Stimulated activated CD4-positive, alpha-beta T cell treated with anti-CD3 and anti-CD28 coated beads, Interleukin-4, amount 100 ng/mL, for 1 hour (primary cell): ENCODE measurements at regions not wholly inside any gene's neighbourhood (a gene's known extent, or its start where the extent isn't known, plus 50 kb on each side); places are given as distances from the start of the nearest gene placed in this dataset.

Experiments used
- DNase-seq: peaks from one replicate; pipeline ENCODE4 v3.0.0-alpha.2; 2020

GRCh38 chr5:54927097-54927746, 58.2 kb downstream of the ESM1 start:
- DNase-seq: no peak

- DNase-seq: no peak
These were observed 60.9 kb downstream of the ESM1 start for GRCh38 chr5:54924487-54924886.

DNA sequence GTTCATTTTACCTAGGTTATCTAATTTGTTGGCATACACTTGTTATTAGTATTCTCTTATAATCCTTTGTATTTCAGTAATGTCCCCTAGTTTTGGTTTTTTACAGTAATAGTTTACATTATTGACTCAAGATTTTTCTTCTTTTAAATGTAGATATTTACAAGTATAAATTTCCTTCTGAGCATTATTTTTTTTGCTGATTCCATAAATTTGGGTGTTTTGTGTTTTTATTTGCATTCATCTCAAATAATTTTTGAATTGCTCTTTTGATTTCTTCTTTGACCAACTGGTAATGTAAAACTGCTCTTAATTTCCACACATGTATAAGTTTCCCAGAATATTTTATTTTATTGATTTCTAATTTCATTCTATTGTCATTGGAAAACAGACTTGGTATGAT, 68.1 kb downstream of the ESM1 start:
- DNase-seq: no peak

GRCh38 chr5:54915466-54916027, 69.8 kb downstream of the ESM1 start:
- no peak for DNase-seq

DNA sequence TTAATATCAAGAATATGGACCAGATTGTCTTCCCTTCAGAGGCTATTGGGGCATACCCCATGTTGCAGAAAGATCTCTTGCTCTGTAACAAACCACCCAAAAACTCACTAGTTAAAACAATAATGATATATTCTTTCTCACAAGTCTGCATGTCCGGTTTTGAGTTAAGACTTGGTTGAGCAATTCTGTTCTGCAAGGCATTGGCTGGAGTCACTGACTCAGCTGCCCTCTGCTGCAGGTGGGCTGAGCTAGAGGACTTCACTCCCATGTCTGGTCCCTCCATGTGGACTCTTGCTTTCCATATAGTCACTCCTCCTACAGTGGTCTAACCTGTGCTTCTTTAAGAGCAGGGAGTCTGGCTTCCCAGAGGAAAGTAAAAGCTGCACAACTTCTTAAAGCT, 73.4 kb downstream of the ESM1 start:
- no peak for DNase-seq

- DNase-seq: no peak
These were observed 75.2 kb downstream of the ESM1 start for GRCh38 chr5:54909911-54910870.

DNA sequence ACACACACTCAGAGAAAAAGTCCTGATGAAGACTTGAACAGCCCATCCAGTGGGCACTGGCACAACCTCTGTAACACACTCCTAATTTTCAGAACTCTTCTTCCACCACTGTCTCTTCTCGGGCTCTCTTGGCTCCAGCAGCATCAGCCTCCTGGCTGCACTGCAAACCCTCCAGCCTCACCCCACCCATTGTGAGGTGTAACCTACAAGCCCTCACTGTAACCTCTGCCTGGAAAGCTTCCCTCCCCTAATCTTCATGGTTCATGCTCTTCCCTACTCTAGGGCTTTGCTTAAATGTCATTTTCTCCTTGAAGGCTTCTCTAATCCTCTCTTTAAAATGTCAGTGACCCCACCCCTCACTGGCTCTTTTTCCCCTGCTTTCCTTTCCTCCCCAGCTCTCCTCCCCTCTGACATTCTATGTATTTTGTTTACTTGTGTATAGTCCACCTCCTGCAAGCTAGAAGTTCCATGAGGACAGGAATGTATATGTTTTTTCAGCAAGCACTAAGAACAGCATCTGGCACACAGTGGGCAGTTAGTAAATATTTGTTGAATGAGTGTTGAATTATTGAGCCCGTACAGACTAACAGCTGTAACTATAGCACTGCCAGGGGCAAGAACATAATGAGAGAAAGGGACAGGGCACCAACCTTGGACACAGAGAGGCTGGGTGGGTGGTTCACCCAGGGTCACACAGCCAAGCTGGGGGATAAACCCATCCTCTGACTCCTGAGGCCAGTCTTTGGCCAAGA, 76.4 kb downstream of the ESM1 start:
- DNase-seq: no peak

- DNase-seq: peak; percentile 69
These were observed 79.4 kb downstream of the ESM1 start for GRCh38 chr5:54905942-54906537.

DNA sequence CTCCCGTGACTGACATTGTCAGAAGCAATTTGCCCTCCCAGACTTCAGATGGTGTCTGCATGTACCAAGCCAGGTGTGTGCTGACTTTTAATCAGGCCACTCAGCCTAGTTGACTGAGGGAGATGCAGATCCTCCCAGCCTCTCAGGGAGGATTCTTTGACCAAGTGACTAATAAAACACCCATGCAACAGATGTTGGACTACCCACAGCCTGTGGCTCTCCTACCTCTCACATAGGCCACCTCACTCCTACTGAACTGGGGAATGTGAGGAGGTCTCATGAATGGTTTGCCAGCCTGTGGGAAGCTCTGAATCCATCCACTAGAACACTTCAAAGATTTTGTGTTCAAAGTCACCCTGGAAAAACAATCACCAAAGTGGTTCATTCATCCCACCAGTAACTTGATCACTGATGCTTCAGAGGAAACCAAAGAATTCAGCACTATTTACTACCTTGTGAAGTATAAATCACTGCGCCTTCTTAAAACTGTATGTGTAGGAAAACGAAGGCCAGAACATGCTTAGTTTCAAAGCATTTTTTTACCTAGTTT, 80.1 kb downstream of the ESM1 start:
- no peak for DNase-seq

GRCh38 chr5:54904425-54904824, 81.0 kb downstream of the ESM1 start:
- DNase-seq: no peak

DNA sequence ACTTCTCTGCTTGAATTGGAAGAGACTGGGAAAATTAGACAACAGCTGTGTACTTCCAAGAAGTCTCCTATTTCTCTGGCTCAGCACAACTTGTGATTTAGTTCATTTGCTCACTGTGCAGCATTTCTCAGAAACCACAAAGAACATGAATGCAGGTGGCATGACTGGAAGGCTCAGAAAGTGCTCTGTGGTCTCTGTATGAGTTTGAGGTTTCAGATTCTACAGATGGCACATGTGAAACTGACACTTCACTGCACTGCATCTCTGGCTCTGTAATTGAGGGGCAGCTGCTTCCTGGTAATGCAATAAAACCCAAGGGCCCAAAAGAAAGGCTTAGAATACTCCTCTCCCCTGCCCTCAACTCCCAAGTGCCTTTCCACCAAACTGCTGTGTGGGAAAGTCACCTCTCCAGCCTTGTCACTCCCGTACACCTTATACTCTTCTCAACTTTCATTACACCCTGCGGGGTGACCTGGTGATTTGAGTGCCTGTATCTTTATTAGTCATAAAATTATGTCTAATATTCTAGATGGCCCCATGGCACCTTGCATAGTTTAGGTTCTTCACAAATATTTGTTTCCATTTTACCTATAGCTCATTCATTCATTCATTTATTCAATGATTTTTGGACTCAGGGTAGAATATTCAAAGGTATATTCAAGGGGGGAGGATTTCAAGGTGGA, 82.5 kb downstream of the ESM1 start:
- DNase-seq: peak; percentile 30

DNA sequence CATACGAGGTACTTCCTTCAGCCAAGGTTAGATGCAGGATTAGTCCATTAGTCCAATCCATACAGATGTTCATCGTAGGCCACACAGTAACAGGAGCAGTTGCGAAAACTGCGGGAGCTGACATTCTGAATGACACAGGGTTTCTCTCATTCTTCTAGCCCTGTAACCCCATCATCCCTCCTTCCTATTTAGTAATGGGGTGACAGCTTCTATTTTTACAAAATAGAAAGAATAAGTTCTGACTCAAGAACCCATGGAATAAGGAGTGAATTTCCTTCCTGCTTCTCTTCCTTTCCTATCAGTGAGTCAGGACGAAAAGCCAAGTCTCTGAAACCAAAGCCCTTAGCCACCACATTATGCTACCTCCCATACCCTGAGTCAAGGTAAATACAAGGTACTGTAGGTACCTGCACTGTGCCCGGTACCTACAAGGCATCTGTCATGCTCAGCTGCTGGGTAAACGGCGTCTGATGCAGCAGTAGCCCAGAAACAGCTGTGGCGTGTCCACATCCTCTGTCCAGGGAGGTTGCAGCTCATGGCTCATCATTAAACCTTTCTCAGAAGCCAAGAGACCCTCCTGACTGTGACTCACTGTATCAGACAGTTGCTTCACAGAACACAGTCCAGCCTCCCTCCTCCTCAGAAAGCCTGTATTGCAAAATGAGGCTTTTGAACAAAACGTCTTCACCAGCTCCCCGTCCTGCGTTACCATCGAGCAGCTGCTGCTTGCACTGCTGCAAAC, 84.2 kb downstream of the ESM1 start:
- no peak for DNase-seq

GRCh38 chr5:54897001-54897400, 88.4 kb downstream of the ESM1 start:
- no peak for DNase-seq

DNA sequence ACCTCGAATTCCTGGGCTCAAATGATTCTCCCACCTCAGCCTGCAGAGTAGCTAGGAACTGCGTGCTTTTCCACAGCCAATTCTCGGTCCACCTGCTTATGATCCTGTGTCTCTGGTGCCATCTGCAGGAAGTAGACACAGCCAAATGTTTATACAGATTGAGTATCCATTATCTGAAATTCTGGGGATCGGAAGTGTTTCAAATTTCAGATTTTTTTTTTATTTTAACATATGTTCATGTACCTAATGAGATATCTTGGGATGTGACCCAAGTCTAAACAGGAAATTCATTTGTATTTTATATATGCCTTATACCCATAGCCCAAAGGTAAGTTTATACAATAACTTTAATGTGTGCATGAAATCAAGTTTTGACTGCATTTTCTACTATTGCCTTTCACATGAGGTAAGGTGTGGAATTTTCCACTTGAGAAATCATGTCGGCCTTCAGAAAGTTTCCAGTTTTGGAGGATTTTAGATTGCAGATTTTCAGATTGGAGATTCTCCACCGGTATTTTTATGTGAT, 89.5 kb downstream of the ESM1 start:
- no peak for DNase-seq

GRCh38 chr5:54894957-54895815, 90.2 kb downstream of the ESM1 start:
- DNase-seq: no peak

GRCh38 chr5:54889826-54890225, 95.6 kb downstream of the ESM1 start:
- DNase-seq: no peak

- DNase-seq: no peak
These were observed 97.7 kb downstream of the ESM1 start for GRCh38 chr5:54887663-54888062.

GRCh38 chr5:54886866-54887265, 98.5 kb downstream of the ESM1 start:
- DNase-seq: no peak

GRCh38 chr5:54885636-54886035, 99.8 kb downstream of the ESM1 start:
- no peak for DNase-seq

GRCh38 chr5:54884195-54884536, 101.2 kb downstream of the ESM1 start:
- no peak for DNase-seq
